Activated gamma-delta T cell (primary cell): ENCODE measurements at regions not wholly inside any gene's neighbourhood (a gene's known extent, or its start where the extent isn't known, plus 50 kb on each side); places are given as distances from the start of the nearest gene placed in this dataset.

Source experiments
- DNase-seq: peaks from one replicate; lab custom pipeline; 2025; lab: John Stamatoyannopoulos, UW

GRCh38 chr22:44615146-44615545 lies 86.9 kb upstream of the PRR5 start:
- no peak for DNase-seq

- DNase-seq: no peak
Measured at GRCh38 chr22:44613196-44613595, 88.8 kb upstream of the PRR5 start.

- no peak for DNase-seq
Measured at GRCh38 chr22:44611880-44612496, 90.0 kb upstream of the PRR5 start.

GRCh38 chr22:44610071-44610470 lies 91.9 kb upstream of the PRR5 start:
- no peak for DNase-seq

- no peak for DNase-seq
Measured at GRCh38 chr22:44609400-44609988, 92.5 kb upstream of the PRR5 start.

- no peak for DNase-seq
Measured at GRCh38 chr22:44608597-44609399, 93.2 kb upstream of the PRR5 start.

GRCh38 chr22:44606126-44606525 lies 95.9 kb upstream of the PRR5 start:
- no peak for DNase-seq

GRCh38 chr22:44605486-44605885 lies 96.5 kb upstream of the PRR5 start:
- no peak for DNase-seq

- no peak for DNase-seq
Measured at GRCh38 chr22:44604991-44605390, 97.0 kb upstream of the PRR5 start.

- DNase-seq: no peak
Measured at GRCh38 chr22:44604455-44604854, 97.5 kb upstream of the PRR5 start.

GRCh38 chr22:44603767-44604166 lies 98.2 kb upstream of the PRR5 start:
- DNase-seq: no peak

GRCh38 chr22:44601725-44602124 lies 100.3 kb upstream of the PRR5 start:
- no peak for DNase-seq

GRCh38 chr22:44601189-44601588 lies 100.8 kb upstream of the PRR5 start:
- DNase-seq: no peak

GRCh38 chr22:44600207-44600785 lies 101.7 kb upstream of the PRR5 start:
- no peak for DNase-seq

GRCh38 chr22:44599500-44600140 lies 101.6 kb upstream of the RTL6 start:
- no peak for DNase-seq

- no peak for DNase-seq
Measured at GRCh38 chr22:44599084-44599483, 101.1 kb upstream of the RTL6 start.

- DNase-seq: no peak
Measured at GRCh38 chr22:44597616-44598015, 99.6 kb upstream of the RTL6 start.

- DNase-seq: no peak
Measured at GRCh38 chr22:44596396-44597125, 98.5 kb upstream of the RTL6 start.

GRCh38 chr22:44595841-44596341 lies 97.9 kb upstream of the RTL6 start:
- no peak for DNase-seq

GRCh38 chr22:44594951-44595350 lies 96.9 kb upstream of the RTL6 start:
- DNase-seq: no peak

GRCh38 chr22:44592824-44593148 lies 94.8 kb upstream of the RTL6 start:
- DNase-seq: no peak
